Stimulated activated effector memory CD8-positive, alpha-beta T cell treated with anti-CD3 and anti-CD28 coated beads, Interleukin-12 subunit alpha, Interleukin-12 subunit beta, amount 100 ng/mL, for 72 hours (primary cell): ENCODE measurements at regions not wholly inside any gene's neighbourhood (a gene's known extent, or its start where the extent isn't known, plus 50 kb on each side); places are given as distances from the start of the nearest gene placed in this dataset.

Experiments used
- ATAC-seq: fragments of 150-1000 bp; cut with Tn5 transposase; 2 replicates; pipeline ENCODE4 v1.10.0; 2021
- DNase-seq, 2 donors: peaks; one replicate each; pipeline ENCODE4 v3.0.0; 2021 to 2022; ENCODE audit warnings: low spot score in 2 of 2
- H3K27ac Mint-ChIP-seq: one replicate; pipeline ENCODE4 v1.8.0; 2022; ENCODE audit warnings: mild to moderate bottlenecking, mixed read lengths
- H3K36me3 Mint-ChIP-seq: one replicate; pipeline ENCODE4 v1.8.0; 2022; ENCODE audit warnings: mild to moderate bottlenecking, mixed read lengths
- H3K4me1 Mint-ChIP-seq: one replicate; pipeline ENCODE4 v1.8.0; 2022; ENCODE audit warnings: mixed read lengths
- H3K4me3 Mint-ChIP-seq: one replicate; pipeline ENCODE4 v1.8.0; 2022; ENCODE audit warnings: mild to moderate bottlenecking, mixed read lengths
- H3K9me3 Mint-ChIP-seq: one replicate; pipeline ENCODE4 v1.8.0; 2022; ENCODE audit warnings: mixed read lengths

DNA sequence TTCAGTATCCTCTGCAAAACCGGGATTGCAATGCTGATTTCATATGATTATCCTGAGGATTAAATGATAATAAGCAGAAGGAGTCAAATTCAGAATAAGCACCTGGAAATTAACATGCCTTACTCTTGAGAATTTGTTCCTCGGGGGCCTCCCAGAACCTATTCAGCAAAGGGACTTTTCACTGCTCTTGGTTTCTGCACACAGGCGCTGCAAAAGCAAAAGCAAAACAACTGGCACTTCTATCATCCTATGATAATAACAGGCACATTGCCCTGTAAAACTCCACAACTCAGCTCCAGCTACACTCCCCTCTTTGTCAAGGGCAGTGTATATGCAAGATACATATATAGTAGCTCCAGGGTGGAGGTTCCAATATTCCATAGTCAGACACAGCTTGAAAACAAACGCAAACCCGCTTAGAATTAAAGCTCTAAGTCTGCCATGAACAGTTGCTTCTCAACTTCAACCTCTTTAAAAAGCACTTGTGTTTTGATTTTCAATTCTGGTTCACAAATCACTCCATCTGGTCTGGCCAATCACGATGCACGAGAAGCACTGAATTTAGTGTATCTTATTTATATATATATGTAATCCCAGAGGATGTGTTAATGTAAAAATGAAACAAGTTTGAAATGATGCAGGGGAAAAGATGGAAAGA lies 119.9 kb upstream of the PTER start:
- H3K36me3 Mint-ChIP-seq, result no peaks in the 10 kb centered on the region
- no peak overlapping the region for H3K4me3 Mint-ChIP-seq
- no peak overlapping the region for H3K27ac Mint-ChIP-seq
- no peaks in the 10 kb centered on the region for H3K9me3 Mint-ChIP-seq
- ATAC-seq, result no peak
- no peaks in the 10 kb centered on the region for H3K4me1 Mint-ChIP-seq
- DNase-seq, result no peak

DNA sequence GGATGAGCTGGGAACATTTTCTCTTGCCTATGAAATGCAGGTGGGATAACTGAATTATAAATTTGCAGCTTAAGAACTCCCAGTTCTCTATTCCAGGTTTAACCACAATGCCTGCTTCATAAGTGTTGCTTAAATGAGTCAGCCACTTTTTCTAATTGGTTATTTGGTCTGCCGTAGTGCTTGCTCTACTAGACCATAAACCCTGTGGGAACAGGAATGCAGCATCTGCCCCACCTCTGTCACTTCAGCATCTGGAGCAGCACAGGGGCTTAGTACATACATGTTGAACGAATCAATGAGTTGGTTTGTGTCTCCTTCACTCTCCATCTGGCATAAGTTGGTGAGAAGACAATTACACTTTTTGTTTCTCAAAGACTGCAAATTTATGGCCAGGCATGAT lies 95.2 kb upstream of the PTER start:
- Mint-ChIP-seq H3K36me3 (no peaks in the 10 kb centered on the region), H3K4me1 (no peaks in the 10 kb centered on the region), H3K9me3 (no peaks in the 10 kb centered on the region), H3K4me3 (no peak overlapping the region), H3K27ac (no peak overlapping the region)
- DNase-seq (no peak), ATAC-seq (no peak)

DNA sequence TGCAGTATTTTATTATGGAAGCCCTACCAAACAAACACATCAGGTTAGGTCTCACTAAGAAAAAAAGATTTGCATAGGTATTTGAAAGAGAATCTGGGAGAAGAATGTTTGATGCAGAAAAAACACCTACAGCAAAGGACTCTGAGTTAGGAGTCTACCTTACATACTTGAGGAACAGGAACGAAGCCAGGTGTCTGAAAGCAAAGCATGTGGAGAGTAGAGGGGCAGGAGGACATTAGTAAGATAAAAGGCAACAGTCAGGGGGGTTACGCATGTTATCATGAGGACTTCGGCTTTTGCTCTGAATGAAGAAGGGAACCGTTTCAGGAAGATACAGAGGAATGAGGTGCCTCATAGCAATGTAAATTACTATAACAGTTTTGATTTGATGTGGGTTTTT lies 87.9 kb upstream of the PTER start:
- H3K4me3 Mint-ChIP-seq, result no peak overlapping the region
- DNase-seq (no peak), ATAC-seq (no peak)
- H3K36me3 Mint-ChIP-seq, result no peaks in the 10 kb centered on the region
- H3K9me3 Mint-ChIP-seq, result no peaks in the 10 kb centered on the region
- H3K27ac Mint-ChIP-seq, result no peak overlapping the region
- no peaks in the 10 kb centered on the region for H3K4me1 Mint-ChIP-seq

DNA sequence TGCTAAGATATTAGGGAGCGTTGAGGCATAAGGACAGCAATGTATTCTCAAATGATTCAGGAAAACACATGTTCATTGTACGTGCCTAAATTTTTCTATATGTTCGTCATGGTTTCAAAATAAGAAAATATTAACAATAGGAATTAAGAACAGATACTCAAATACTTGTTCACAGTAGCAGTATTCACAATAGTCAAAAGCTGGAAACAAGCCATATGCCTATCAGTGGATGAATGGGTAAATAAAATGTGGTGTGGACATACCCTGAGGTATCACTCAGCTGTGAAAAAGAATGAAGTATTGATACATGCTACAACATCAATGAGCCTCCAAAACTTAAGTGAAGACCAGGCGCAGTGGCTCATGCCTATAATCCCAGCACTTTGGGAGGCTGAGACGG lies 84.7 kb upstream of the PTER start:
- ATAC-seq, result no peak
- Mint-ChIP-seq H3K36me3 (no peaks in the 10 kb centered on the region), H3K27ac (no peak overlapping the region), H3K9me3 (no peaks in the 10 kb centered on the region), H3K4me1 (no peaks in the 10 kb centered on the region), H3K4me3 (no peak overlapping the region)
- DNase-seq, result no peak

DNA sequence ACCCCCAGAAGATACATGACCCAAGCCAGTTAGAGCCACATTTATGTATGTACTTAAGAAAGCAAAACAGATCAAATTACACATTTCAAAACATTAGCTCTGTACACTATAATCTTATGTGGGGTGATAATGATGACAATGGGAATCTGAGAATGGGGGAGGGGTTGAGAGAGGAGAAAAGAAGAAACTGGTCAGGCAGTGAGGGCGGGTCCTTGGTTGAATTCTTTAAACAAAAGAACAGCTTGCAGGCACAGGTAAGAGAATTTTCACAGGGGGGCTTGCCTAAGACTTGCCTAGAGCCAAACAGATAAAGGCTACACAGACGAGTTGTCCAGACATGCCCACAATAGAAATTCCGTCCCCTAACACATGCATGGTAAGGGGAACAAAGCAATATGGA lies 76.8 kb upstream of the PTER start:
- no peaks in the 10 kb centered on the region for H3K4me1 Mint-ChIP-seq
- no peak for ATAC-seq
- no peak overlapping the region for H3K4me3 Mint-ChIP-seq

DNA sequence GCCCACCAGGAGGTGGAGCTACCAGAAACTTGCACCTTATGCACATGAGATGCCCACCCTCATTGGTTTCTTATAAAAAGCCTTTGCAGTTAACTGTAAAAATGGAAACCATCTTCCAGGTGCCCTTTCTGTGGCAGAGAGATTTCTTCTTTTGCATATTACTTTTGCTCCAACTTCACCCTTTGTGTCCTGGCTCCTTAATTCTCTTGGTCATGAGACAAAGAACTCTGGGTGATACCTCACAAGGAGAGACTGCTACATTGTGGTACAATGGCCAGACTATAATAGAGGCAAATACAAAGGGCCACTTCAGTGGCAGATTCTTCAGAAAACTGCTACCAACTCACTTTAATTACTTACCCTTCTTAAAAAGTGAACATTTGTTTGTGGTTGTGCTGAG lies 76.4 kb upstream of the PTER start:
- Mint-ChIP-seq H3K36me3 (no peaks in the 10 kb centered on the region), H3K4me1 (no peaks in the 10 kb centered on the region), H3K4me3 (no peak overlapping the region), H3K9me3 (no peaks in the 10 kb centered on the region), H3K27ac (no peak overlapping the region)
- DNase-seq (no peak), ATAC-seq (no peak)

More for the DNA sequence above, 76.8 kb upstream of the PTER start:
- Mint-ChIP-seq H3K9me3 (no peaks in the 10 kb centered on the region), H3K36me3 (no peaks in the 10 kb centered on the region), H3K27ac (no peak overlapping the region)
- no peak for DNase-seq

DNA sequence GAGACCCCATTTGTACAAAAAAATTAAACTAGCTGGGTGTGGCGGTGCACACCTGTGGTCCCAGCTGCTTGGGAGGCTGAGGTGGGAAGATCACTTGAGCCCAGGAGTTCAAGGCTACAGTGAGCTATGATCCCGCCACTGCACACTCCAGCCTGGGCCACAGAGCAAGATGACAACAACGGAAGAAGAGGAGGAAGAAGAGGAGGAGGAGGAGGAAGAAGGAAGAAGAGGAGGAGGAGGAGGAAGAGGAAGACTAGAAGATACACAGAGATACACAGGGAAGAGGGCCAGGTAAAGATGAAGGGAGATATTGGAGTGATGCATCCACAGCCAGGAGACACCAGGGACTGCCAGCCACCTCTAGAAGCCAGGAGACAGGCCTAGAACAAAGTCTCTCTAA lies 75.7 kb upstream of the PTER start:
- no peak for ATAC-seq
- H3K4me1 Mint-ChIP-seq, result no peaks in the 10 kb centered on the region
- DNase-seq, result no peak

DNA sequence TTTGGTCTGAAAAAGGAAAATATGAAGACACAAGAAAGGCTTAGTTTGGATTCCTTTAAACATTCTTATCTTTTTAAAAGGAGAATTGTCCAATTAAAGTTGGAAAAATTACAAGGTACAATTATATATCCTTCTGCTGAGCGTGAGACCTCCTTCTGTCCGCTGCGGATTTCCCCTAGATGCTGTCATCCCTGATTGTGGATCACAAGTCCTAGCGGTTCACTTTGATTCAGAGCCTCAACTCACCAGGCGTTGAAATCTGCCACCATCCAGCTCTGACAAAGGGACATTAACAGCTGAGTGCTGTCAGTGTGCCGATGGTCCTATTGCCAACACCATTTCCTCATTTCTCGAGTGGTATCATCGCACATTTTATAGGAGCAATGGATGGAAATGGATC lies 73.1 kb upstream of the PTER start:
- Mint-ChIP-seq H3K36me3 (no peaks in the 10 kb centered on the region), H3K4me3 (no peak overlapping the region), H3K4me1 (no peaks in the 10 kb centered on the region), H3K9me3 (no peaks in the 10 kb centered on the region), H3K27ac (no peak overlapping the region)
- no peak for DNase-seq
- ATAC-seq, result no peak

More for the DNA sequence above, 75.7 kb upstream of the PTER start:
- H3K27ac Mint-ChIP-seq, result no peak overlapping the region
- H3K9me3 Mint-ChIP-seq, result no peaks in the 10 kb centered on the region
- no peak overlapping the region for H3K4me3 Mint-ChIP-seq
- H3K36me3 Mint-ChIP-seq, result no peaks in the 10 kb centered on the region

DNA sequence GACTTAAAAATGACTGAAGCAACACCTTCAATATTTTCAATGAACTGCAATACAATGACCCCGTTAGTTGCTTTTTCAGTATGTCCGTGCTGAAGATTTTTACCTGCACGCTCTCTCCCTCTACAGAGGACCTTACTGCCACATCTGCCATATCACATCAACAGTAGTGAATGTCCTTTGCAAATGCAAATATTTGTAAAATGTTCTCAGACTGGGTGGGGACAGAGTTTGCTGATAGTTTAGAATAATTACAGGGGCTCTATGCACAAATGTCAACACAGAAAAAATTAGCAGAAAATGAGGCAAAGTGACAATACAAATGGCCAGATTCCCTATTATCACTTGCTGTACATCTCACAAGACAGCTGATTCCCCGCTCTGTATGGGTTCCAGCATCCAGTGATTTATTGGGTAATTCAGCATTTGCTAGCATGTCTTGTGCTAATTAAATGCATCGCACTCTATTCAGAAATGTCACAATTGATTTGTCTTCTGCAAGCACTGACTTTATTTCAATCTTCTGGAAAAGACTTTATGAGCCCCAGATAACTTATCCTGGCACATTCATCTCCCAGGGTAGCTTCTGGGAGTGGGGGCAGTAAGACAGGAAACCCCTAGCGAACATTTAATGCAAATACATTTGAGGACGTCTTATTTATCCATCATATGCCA lies 69.1 kb upstream of the PTER start:
- H3K4me1 Mint-ChIP-seq, result no peaks in the 10 kb centered on the region
- no peak overlapping the region for H3K27ac Mint-ChIP-seq
- no peaks in the 10 kb centered on the region for H3K36me3 Mint-ChIP-seq
- H3K4me3 Mint-ChIP-seq, result no peak overlapping the region
- ATAC-seq (no peak), DNase-seq (no peak)
- H3K9me3 Mint-ChIP-seq, result no peaks in the 10 kb centered on the region

DNA sequence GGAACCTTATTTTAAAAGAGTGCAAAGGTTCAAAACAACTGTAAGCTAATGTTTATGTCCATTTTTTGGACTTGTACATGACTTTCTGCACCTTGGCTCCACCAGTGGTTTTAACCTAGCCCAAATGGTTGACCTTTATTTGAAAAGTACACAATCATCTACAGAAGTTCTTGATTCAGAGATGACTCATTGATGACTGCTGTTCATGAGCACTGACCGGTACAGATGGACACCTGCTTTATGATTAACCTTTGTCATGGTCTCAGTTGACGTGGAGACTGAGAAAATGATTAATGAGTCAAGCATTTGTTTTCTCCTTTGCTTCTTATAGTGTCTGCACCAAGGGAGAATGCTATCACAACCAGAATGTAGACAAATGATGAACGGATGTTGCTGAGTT lies 55.7 kb upstream of the PTER start:
- no peaks in the 10 kb centered on the region for H3K4me1 Mint-ChIP-seq
- ATAC-seq, result no peak
- H3K27ac Mint-ChIP-seq, result no peak overlapping the region
- no peaks in the 10 kb centered on the region for H3K9me3 Mint-ChIP-seq
- no peaks in the 10 kb centered on the region for H3K36me3 Mint-ChIP-seq
- no peak for DNase-seq
- no peak overlapping the region for H3K4me3 Mint-ChIP-seq

DNA sequence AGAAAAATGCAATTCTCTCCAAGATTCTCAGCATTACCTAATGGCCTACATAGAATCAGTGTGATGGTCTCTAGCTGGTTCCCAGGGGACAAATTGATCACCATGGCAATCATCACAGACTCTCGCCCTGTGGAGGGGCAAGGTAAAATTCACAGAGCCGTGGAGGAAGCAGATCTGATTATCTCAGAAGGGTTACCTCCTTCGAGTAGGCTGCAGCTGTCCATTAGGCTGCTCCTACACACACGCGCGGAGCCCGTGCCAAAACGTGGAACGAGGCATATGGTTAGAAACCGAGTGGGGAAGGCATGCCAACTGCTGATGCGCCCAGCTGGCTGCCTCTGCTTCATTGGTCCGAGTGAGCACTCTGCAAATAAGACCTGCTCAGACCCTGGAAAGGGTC lies 52.8 kb upstream of the PTER start:
- Mint-ChIP-seq H3K27ac (no peak overlapping the region), H3K9me3 (no peaks in the 10 kb centered on the region), H3K4me1 (no peaks in the 10 kb centered on the region), H3K4me3 (no peak overlapping the region), H3K36me3 (no peaks in the 10 kb centered on the region)
- no peak for DNase-seq
- ATAC-seq, result no peak

DNA sequence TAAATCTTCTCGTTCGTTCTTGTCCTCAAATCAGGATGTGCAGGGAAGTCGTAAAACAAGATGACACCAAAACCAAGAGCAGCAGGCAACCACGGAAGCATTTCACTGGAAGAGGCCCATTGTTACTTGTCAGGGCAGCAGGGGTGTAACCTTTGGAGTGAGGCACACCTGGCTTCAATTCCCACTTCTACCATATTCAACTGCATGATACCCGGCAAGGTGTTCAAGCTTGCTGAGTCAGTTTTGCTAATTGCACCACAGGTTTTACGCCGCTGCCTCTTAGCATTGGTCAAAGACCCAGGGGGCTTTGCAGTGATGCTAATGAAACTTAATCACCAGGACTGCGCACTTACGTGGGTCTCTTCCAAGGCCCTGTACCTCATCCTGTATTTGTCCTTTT lies 50.0 kb upstream of the PTER start:
- no peak for DNase-seq
- H3K4me1 Mint-ChIP-seq, result no peaks in the 10 kb centered on the region
- H3K36me3 Mint-ChIP-seq, result no peaks in the 10 kb centered on the region
- ATAC-seq, result no peak
- H3K4me3 Mint-ChIP-seq, result no peak overlapping the region
- no peak overlapping the region for H3K27ac Mint-ChIP-seq
- no peaks in the 10 kb centered on the region for H3K9me3 Mint-ChIP-seq
